HepG2 (cell line): ENCODE measurements at regions not wholly inside any gene's neighbourhood (a gene's known extent, or its start where the extent isn't known, plus 50 kb on each side); places are given as distances from the start of the nearest gene placed in this dataset.

Experiments
- CREB1 ChIP-seq, 2 experiments: fragments of 450-650 bp in 1 of 2; IDR thresholded peaks; 2 replicates each; pipeline ENCODE4 v1.6.1; 2016 to 2017; ENCODE audit warnings: control low read depth in 1 of 2, mild to moderate bottlenecking in 1 of 2, missing compliant biosample characterization in 1 of 2, missing genetic modification characterization in 1 of 2
- CTCF ChIP-seq: sonication (generic); formaldehyde crosslinking; IDR thresholded peaks from 2 replicates; pipeline ENCODE4 v1.5.0; 2020; ENCODE audit warnings: mild to moderate bottlenecking, missing genetic modification reagents, moderate library complexity
- ELF1 ChIP-seq: sonication (generic); formaldehyde crosslinking; IDR thresholded peaks from 2 replicates; pipeline ENCODE4 v1.4.0; 2020; ENCODE audit warnings: missing genetic modification reagents
- GABPB1 ChIP-seq: IDR thresholded peaks from 2 replicates; pipeline ENCODE4 v1.6.1; 2016; ENCODE audit warnings: mild to moderate bottlenecking, missing genetic modification reagents, moderate library complexity, missing compliant biosample characterization
- NCOA2 ChIP-seq: sonication (generic); formaldehyde crosslinking; IDR thresholded peaks from 2 replicates; pipeline ENCODE4 v1.8.0; 2022; ENCODE audit warnings: inconsistent platforms
- ZKSCAN1 ChIP-seq: fragments of 150-350 bp; IDR thresholded peaks from 2 replicates; pipeline ENCODE4 v1.6.1; 2014; ENCODE audit warnings: low read length
- ZNF335 ChIP-seq: sonication (generic); formaldehyde crosslinking; IDR thresholded peaks from 2 replicates; pipeline ENCODE4 v1.4.0; 2020; ENCODE audit warnings: missing genetic modification reagents
- TF ChIP-seq, protein P1 (sequence below): sonication (generic); formaldehyde crosslinking; IDR thresholded peaks from 2 replicates; pipeline ENCODE4 v1.5.1; 2020; ENCODE audit warnings: mild to moderate bottlenecking, missing genetic modification reagents, borderline replicate concordance

GRCh38 chr4:46196086-46196485 lies 72.2 kb upstream of the GABRG1 start:
- TF ChIP-seq ZNF335 (CRISPR knock-in tag) (no peak), NCOA2 (CRISPR knock-in tag) (no peak), ELF1 (CRISPR knock-in tag) (no peak), GABPB1 (CRISPR knock-in tag) (no peak), CTCF (CRISPR knock-in tag) (no peak), CREB1 (IDR thresholded peaks at IDR 0.05) (no peak), CREB1 (CRISPR knock-in tag; IDR thresholded peaks at IDR 0.05) (no peak), ZKSCAN1 (no peak)
- TF ChIP-seq, protein P1, sequence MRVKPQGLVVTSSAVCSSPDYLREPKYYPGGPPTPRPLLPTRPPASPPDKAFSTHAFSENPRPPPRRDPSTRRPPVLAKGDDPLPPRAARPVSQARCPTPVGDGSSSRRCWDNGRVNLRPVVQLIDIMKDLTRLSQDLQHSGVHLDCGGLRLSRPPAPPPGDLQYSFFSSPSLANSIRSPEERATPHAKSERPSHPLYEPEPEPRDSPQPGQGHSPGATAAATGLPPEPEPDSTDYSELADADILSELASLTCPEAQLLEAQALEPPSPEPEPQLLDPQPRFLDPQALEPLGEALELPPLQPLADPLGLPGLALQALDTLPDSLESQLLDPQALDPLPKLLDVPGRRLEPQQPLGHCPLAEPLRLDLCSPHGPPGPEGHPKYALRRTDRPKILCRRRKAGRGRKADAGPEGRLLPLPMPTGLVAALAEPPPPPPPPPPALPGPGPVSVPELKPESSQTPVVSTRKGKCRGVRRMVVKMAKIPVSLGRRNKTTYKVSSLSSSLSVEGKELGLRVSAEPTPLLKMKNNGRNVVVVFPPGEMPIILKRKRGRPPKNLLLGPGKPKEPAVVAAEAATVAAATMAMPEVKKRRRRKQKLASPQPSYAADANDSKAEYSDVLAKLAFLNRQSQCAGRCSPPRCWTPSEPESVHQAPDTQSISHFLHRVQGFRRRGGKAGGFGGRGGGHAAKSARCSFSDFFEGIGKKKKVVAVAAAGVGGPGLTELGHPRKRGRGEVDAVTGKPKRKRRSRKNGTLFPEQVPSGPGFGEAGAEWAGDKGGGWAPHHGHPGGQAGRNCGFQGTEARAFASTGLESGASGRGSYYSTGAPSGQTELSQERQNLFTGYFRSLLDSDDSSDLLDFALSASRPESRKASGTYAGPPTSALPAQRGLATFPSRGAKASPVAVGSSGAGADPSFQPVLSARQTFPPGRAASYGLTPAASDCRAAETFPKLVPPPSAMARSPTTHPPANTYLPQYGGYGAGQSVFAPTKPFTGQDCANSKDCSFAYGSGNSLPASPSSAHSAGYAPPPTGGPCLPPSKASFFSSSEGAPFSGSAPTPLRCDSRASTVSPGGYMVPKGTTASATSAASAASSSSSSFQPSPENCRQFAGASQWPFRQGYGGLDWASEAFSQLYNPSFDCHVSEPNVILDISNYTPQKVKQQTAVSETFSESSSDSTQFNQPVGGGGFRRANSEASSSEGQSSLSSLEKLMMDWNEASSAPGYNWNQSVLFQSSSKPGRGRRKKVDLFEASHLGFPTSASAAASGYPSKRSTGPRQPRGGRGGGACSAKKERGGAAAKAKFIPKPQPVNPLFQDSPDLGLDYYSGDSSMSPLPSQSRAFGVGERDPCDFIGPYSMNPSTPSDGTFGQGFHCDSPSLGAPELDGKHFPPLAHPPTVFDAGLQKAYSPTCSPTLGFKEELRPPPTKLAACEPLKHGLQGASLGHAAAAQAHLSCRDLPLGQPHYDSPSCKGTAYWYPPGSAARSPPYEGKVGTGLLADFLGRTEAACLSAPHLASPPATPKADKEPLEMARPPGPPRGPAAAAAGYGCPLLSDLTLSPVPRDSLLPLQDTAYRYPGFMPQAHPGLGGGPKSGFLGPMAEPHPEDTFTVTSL (CRISPR knock-in tag) = no peak
